ENCODE measurements at regions not wholly inside any gene's neighbourhood (a gene's known extent, or its start where the extent isn't known, plus 50 kb on each side); places are given as distances from the start of the nearest gene placed in this dataset.
A peak's percentile ranks its signal among the peaks of the same experiment; 100 is the strongest.

DNA sequence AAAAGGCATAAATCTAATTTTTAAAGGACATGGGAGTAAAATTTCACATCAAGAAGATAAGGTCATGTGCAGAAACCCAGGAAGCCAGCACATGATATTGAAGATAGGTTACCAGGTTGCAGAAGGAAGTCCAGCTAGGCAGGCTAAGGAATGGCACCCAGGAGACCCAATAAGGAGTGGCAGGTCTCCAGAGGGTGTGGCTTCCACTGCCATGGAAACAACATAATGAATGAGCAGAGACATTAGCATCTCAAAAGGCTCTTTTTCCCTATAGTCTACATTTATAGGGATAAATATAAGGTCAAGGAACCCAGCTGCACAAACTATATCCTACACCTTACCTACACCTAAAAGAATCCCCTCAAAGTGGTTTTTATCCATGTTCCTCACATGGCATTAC is 275.9 kb downstream of the RPS29 start:
- ChIA-PET CTCF (no interaction called here), POLR2A (no interaction called here)
- H3K4me3 Mint-ChIP-seq, result no peak overlapping the region
- H3K9me3 Mint-ChIP-seq, result no peaks in the 10 kb centered on the region
- no peaks in the 10 kb centered on the region for H3K36me3 Mint-ChIP-seq (ENCODE audit: low read depth)
- DNase-seq, result no peak
- H3K4me1 Mint-ChIP-seq, result no peaks in the 10 kb centered on the region
- no peak for TF ChIP-seq CTCF (IDR thresholded peaks at IDR 0.05)
- intact Hi-C loops (cut with micrococcal nuclease), result no loop called here
- no peak for ATAC-seq (ENCODE audit: low read depth)
- no peaks in the 10 kb centered on the region for H3K27me3 Mint-ChIP-seq
- H3K27ac Mint-ChIP-seq, result no peak overlapping the region

- H3K9me3 Mint-ChIP-seq, result no peaks in the 10 kb centered on the region
- ChIA-PET POLR2A (no interaction called here), CTCF (interaction anchor here (0.7 to 1.2 kb wide), 3 partner anchors 8 to 1388 kb away, joined by 3 to 4 read pairs (median 3); no protein-coding TSS in a partner anchor)
- DNase-seq (no peak), ATAC-seq (ENCODE audit: low read depth) (no peak)
- TF ChIP-seq CTCF (IDR thresholded peaks at IDR 0.05), result peak; percentile 34
- H3K36me3 Mint-ChIP-seq (ENCODE audit: low read depth), result no peaks in the 10 kb centered on the region
- intact Hi-C loops (cut with micrococcal nuclease), result loop anchor here (1.0 kb wide), 2 partner anchors 171 to 1389 kb away; no protein-coding TSS in a partner anchor
- H3K4me3 Mint-ChIP-seq, result no peak overlapping the region
- no peaks in the 10 kb centered on the region for H3K27me3 Mint-ChIP-seq
- H3K4me1 Mint-ChIP-seq, result no peaks in the 10 kb centered on the region
- H3K27ac Mint-ChIP-seq, result no peak overlapping the region
Observed at GRCh38 chr14:49306152-49306751, 279.9 kb downstream of the RPS29 start.

DNA sequence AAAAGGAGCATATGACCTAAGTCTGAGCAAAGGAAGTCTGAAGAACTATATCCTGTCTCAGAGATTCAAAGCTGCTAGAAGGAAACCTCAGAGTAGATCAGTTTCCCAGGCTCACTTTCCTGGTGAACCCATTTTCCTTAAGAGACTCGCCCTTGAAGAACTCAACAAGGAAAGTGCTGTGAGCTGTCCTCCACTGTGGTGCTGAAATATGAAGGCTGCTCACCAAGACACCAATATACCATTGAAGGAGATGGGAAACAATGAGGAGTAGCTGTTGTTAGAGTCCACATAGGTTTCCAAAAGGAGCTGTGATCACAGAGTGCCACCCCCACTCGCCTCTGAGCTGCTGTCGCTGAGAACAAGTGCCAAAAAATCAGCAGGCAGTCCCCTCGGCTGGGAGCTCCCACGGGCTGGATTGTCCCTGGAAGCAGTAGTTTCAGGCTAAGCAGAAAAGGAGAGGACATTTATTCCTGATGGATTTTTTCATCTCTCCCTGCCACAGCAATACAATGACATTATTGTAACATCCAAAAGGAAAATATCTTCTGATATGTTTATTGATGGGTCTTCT is 282.1 kb downstream of the RPS29 start:
- Mint-ChIP-seq H3K9me3 (no peaks in the 10 kb centered on the region), H3K4me1 (no peaks in the 10 kb centered on the region), H3K36me3 (ENCODE audit: low read depth) (no peaks in the 10 kb centered on the region), H3K27me3 (peaks cover 2% of the 10 kb centered on the region), H3K27ac (no peak overlapping the region), H3K4me3 (no peak overlapping the region)
- intact Hi-C loops (cut with micrococcal nuclease), result no loop called here
- POLR2A ChIA-PET, result no interaction called here
- no peak for DNase-seq
- no peak for TF ChIP-seq CTCF (IDR thresholded peaks at IDR 0.05)
- ATAC-seq (ENCODE audit: low read depth), result no peak
- CTCF ChIA-PET, result interaction anchor here (0.8 kb wide), 1 partner anchor 1237 kb away, joined by 3 read pairs; no protein-coding TSS in a partner anchor

GRCh38 chr14:49297102-49297501 is 289.1 kb downstream of the RPS29 start:
- intact Hi-C loops (cut with micrococcal nuclease), result no loop called here
- H3K4me3 Mint-ChIP-seq, result no peak overlapping the region
- ATAC-seq (ENCODE audit: low read depth) (no peak), DNase-seq (no peak)
- no peaks in the 10 kb centered on the region for H3K4me1 Mint-ChIP-seq
- H3K36me3 Mint-ChIP-seq (ENCODE audit: low read depth), result no peaks in the 10 kb centered on the region
- no peaks in the 10 kb centered on the region for H3K9me3 Mint-ChIP-seq
- TF ChIP-seq CTCF (IDR thresholded peaks at IDR 0.05), result no peak
- peaks cover 2% of the 10 kb centered on the region for H3K27me3 Mint-ChIP-seq
- ChIA-PET POLR2A (no interaction called here), CTCF (no interaction called here)
- H3K27ac Mint-ChIP-seq, result no peak overlapping the region

DNA sequence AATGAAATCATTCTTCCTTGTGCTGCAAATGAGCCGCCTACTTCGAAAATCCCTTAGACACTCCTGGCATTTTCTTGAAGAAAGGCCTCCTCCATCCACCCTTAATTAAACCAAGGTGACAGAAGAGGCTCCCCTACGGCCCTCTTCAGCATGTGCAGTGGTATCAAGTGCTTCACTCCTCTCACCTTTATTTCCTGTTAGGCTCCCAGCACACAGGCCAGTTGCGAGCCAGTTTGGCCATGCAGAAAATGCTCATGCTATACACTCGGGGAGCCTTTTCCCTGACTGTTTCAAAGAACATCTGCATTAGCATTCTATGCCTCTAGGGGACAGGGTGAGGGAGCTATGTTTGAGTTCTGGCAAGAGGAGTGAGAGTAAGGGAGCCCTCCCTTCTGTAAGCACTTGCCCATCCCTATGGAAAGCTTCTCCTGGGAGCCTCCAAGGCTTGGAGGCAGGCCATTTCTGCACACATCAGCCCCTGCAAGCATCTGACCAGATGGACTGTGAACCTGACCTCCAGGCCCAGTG is 291.5 kb downstream of the RPS29 start:
- TF ChIP-seq CTCF (IDR thresholded peaks at IDR 0.05), result no peak
- Mint-ChIP-seq H3K4me3 (no peak overlapping the region), H3K27me3 (no peaks in the 10 kb centered on the region), H3K9me3 (no peaks in the 10 kb centered on the region), H3K36me3 (ENCODE audit: low read depth) (no peaks in the 10 kb centered on the region), H3K27ac (no peak overlapping the region), H3K4me1 (no peaks in the 10 kb centered on the region)
- no peak for ATAC-seq (ENCODE audit: low read depth)
- intact Hi-C loops (cut with micrococcal nuclease), result no loop called here
- CTCF ChIA-PET, result no interaction called here
- POLR2A ChIA-PET, result no interaction called here
- DNase-seq, result no peak
